ENCODE measurements at regions not wholly inside any gene's neighbourhood (a gene's known extent, or its start where the extent isn't known, plus 50 kb on each side); places are given as distances from the start of the nearest gene placed in this dataset.
A peak's percentile ranks its signal among the peaks of the same experiment; 100 is the strongest.

DNA sequence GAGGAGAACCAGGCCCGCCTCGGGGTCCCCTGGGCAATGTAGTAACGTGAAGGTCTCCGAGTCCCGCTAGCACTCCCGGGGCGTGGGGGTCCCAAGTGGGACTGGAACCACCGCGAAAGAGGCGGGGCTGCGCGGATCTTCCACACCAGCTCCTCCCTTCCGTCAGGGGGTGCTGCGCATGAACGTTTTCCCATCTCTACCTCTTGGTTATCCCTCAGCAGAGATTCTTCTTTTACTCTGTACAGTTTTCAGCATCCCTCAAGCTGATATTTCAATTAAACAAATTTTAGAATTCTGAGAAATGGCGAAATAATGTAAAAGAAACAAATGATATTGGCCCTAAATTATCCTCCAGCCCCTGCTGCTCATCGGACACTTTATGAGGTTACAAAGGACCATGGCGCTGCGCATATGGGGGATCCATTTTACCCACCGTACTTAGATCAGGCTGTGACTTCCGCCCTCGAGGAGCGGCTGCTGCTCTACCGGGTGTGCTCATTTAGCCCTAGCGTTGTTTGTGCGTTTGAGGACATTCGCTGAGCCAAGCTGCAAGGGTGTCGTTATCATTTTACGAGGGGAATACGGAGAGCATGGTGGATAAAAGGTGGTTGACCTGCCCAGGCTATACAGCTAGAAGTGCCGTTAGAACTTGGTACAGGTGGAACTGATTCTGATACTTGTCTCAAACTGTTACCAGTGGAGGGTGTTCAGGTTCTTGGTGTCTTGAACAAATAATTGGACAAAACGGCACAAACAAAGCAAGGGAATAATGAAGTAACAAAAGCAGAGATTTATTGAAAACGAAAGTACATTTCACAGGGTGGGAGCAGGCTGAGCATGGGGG is 75.2 kb upstream of the CHD6 start (continued):
- peak; percentile 94 for TF ChIP-seq PITX1 (CRISPR knock-in tag; IDR thresholded peaks at IDR 0.05)
- no peak for TF ChIP-seq GPN1 (CRISPR knock-in tag; IDR thresholded peaks at IDR 0.05; ENCODE audit: borderline replicate concordance)
- no peak for TF ChIP-seq ZFP36L1 (CRISPR knock-in tag; IDR thresholded peaks at IDR 0.05)
- TF ChIP-seq ZNF354B (CRISPR knock-in tag; IDR thresholded peaks at IDR 0.05): no peak
- TF ChIP-seq, protein P1, sequence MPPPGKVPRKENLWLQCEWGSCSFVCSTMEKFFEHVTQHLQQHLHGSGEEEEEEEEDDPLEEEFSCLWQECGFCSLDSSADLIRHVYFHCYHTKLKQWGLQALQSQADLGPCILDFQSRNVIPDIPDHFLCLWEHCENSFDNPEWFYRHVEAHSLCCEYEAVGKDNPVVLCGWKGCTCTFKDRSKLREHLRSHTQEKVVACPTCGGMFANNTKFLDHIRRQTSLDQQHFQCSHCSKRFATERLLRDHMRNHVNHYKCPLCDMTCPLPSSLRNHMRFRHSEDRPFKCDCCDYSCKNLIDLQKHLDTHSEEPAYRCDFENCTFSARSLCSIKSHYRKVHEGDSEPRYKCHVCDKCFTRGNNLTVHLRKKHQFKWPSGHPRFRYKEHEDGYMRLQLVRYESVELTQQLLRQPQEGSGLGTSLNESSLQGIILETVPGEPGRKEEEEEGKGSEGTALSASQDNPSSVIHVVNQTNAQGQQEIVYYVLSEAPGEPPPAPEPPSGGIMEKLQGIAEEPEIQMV (CRISPR knock-in tag; IDR thresholded peaks at IDR 0.05; ENCODE audit: low read depth): peak; percentile 95
- TF ChIP-seq, protein P2, sequence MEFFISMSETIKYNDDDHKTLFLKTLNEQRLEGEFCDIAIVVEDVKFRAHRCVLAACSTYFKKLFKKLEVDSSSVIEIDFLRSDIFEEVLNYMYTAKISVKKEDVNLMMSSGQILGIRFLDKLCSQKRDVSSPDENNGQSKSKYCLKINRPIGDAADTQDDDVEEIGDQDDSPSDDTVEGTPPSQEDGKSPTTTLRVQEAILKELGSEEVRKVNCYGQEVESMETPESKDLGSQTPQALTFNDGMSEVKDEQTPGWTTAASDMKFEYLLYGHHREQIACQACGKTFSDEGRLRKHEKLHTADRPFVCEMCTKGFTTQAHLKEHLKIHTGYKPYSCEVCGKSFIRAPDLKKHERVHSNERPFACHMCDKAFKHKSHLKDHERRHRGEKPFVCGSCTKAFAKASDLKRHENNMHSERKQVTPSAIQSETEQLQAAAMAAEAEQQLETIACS (CRISPR knock-in tag; IDR thresholded peaks at IDR 0.05): peak; percentile 32; the same call in 1 of the 2 replicates
- peak; percentile 94 for TF ChIP-seq MEF2D (CRISPR knock-in tag; IDR thresholded peaks at IDR 0.05)
- TF ChIP-seq ZNF274 (CRISPR knock-in tag; IDR thresholded peaks at IDR 0.05): no peak
- TF ChIP-seq ZNF430 (CRISPR knock-in tag; IDR thresholded peaks at IDR 0.05): peak; percentile 84
- no peak for TF ChIP-seq PAF1 (CRISPR knock-in tag; IDR thresholded peaks at IDR 0.05)
- TF ChIP-seq ZFP82 (CRISPR knock-in tag; IDR thresholded peaks at IDR 0.05; ENCODE audit: borderline replicate concordance): peak; percentile 81; the same call in 1 of the 2 replicates
- TF ChIP-seq ZNF652 (CRISPR knock-in tag; IDR thresholded peaks at IDR 0.05; ENCODE audit: borderline replicate concordance, low read depth): peak; percentile 68
- TF ChIP-seq ZNF331 (CRISPR knock-in tag; IDR thresholded peaks at IDR 0.05): peak; percentile 96
- TF ChIP-seq, protein P3, sequence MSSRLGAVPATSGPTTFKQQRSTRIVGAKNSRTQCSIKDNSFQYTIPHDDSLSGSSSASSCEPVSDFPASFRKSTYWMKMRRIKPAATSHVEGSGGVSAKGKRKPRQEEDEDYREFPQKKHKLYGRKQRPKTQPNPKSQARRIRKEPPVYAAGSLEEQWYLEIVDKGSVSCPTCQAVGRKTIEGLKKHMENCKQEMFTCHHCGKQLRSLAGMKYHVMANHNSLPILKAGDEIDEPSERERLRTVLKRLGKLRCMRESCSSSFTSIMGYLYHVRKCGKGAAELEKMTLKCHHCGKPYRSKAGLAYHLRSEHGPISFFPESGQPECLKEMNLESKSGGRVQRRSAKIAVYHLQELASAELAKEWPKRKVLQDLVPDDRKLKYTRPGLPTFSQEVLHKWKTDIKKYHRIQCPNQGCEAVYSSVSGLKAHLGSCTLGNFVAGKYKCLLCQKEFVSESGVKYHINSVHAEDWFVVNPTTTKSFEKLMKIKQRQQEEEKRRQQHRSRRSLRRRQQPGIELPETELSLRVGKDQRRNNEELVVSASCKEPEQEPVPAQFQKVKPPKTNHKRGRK (CRISPR knock-in tag; IDR thresholded peaks at IDR 0.05): no peak
- peak; percentile 80 for TF ChIP-seq BORCS8-MEF2B (CRISPR knock-in tag; IDR thresholded peaks at IDR 0.05)
- TF ChIP-seq KLF12 (CRISPR knock-in tag; IDR thresholded peaks at IDR 0.05; ENCODE audit: borderline replicate concordance): peak; percentile 98
- TF ChIP-seq ZNF180 (CRISPR knock-in tag; IDR thresholded peaks at IDR 0.05; ENCODE audit: borderline replicate concordance, low read depth): peak; percentile 16; the same call in 1 of the 2 replicates
- TF ChIP-seq ZBTB8A (CRISPR knock-in tag; IDR thresholded peaks at IDR 0.05; ENCODE audit: borderline replicate concordance, low read depth): 0 out of 2 replicates have a peak, but pooled peaks have one; percentile 24
- TF ChIP-seq KAT7 (CRISPR knock-in tag; IDR thresholded peaks at IDR 0.05; ENCODE audit: borderline replicate concordance): peak; percentile 98
- TF ChIP-seq ZNF790 (CRISPR knock-in tag; IDR thresholded peaks at IDR 0.05; ENCODE audit: borderline replicate concordance): no peak
- TF ChIP-seq NR3C1 (CRISPR knock-in tag; IDR thresholded peaks at IDR 0.05): no peak
- peak; percentile 79 for TF ChIP-seq KLF6 (CRISPR knock-in tag; IDR thresholded peaks at IDR 0.05)
- TF ChIP-seq ZNF563 (CRISPR knock-in tag; IDR thresholded peaks at IDR 0.05): 0 out of 2 replicates have a peak, but pooled peaks have one; percentile 52
- TF ChIP-seq NBN (conservative IDR thresholded peaks at IDR 0.05): no peak
- TF ChIP-seq, protein P4, sequence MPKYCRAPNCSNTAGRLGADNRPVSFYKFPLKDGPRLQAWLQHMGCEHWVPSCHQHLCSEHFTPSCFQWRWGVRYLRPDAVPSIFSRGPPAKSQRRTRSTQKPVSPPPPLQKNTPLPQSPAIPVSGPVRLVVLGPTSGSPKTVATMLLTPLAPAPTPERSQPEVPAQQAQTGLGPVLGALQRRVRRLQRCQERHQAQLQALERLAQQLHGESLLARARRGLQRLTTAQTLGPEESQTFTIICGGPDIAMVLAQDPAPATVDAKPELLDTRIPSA (CRISPR knock-in tag; IDR thresholded peaks at IDR 0.05; ENCODE audit: borderline replicate concordance): no peak; the same call in 1 of the 2 replicates
